Stimulated activated CD4-positive, alpha-beta T cell treated with anti-CD3 and anti-CD28 coated beads, TNF-alpha, amount 100 ng/mL, for 48 hours (primary cell): ENCODE measurements at regions not wholly inside any gene's neighbourhood (a gene's known extent, or its start where the extent isn't known, plus 50 kb on each side); places are given as distances from the start of the nearest gene placed in this dataset.
"Not testable (repeated sequence)": the region's sequence is repeated elsewhere in the genome, so short reads cannot be mapped to it uniquely, and the experiment has no call there.

Experiments
- DNase-seq, 3 donors: peaks; one replicate each; pipeline ENCODE4 v3.0.0-alpha.2; 2020; ENCODE audit warnings: low read depth in 3 of 3

GRCh38 chr15:35209838-35210237 is 124.7 kb upstream of the NANOGP8 start:
- DNase-seq: no peak

DNA sequence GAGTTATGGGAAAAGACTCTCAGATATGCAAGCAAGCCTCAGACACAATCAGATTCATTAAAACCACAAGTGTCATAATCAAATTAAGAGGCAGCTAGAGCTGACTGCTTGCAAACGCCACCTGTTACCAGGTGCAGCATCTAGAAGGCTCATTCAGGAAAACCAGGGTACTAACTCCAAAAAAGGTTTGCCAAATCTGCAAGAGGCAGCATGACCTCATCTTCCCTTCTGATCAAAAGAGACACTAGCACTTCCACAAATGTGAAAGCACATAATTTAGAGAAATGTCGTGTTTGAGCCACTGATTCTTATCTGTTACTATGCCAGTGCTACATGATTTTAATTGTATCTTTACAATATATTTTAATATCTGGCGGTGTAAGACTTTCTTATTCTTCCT is 123.3 kb upstream of the NANOGP8 start:
- DNase-seq: no peak

DNA sequence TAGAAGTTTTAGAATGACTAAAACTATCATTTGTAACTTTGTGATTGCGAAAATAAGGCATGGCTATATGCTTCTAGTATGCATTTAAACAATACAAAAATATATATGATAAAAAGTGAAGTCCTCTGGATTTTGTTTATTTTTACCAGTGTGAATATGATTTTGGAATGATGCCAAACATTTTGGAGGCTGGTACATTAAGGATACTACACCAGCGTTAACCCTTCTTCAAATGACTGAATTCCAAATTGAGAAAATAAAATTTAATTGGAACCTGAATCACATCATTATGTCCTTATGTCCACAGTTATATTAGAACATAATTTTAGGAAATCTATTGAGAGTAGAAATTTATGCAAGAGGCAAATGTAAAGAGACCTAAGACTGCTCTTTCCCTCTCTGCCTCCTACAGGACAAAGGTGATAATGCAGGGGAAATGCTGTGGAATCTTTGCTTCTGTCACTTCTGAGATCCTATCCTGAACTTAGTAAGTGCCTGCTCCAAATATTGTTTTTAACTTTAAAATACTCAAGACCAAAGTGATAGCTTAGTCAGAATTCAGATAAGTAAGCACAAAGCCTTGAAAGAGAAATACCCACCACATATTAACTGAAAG is 121.1 kb upstream of the NANOGP8 start:
- DNase-seq: peak in 1 of 3 donors; percentile 0

- DNase-seq: no peak
Measured at GRCh38 chr15:35198197-35198596, 113.1 kb upstream of the NANOGP8 start.

- no peak for DNase-seq
Measured at GRCh38 chr15:35197754-35198153, 112.7 kb upstream of the NANOGP8 start.

GRCh38 chr15:35197306-35197705 is 112.2 kb upstream of the NANOGP8 start:
- DNase-seq: no peak

DNA sequence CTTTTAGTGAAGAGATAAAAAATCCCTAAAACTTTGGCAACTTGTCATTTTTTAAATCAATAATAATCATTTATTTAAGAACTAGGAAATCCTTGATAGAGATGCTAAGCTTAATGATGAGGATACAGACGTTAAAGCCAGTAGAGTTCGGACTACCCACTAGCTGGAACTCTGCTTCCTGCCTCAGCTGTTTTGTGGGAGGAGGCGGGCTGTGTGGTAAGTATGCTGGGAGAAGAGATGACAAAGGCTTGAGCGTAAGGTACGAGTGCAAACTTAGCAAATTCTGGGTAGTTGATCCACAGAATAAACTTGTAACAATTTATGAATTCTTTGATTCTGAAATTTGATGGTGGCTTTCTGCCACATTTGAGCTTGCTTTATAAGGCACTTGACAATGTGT is 111.2 kb upstream of the NANOGP8 start:
- no peak for DNase-seq

DNA sequence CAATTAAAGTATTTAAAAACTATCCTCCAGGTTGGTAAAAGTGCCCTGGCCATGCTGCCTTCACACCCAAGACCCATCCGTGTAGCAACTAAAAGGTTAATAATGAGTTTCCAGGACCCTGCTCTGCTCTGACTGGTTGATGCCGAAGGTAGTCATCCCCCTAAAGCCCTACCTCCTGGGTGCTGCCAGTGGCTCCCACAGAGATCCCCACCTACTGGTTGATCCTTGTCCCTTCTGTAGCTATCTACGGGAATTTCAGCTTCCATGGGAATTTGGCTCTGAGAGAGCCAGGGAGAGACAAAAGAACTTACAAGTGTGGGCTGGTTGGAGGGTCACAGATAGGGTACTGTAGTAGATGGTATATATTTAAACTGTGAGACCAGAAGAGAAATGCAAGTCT is 110.6 kb upstream of the NANOGP8 start:
- no peak for DNase-seq

DNA sequence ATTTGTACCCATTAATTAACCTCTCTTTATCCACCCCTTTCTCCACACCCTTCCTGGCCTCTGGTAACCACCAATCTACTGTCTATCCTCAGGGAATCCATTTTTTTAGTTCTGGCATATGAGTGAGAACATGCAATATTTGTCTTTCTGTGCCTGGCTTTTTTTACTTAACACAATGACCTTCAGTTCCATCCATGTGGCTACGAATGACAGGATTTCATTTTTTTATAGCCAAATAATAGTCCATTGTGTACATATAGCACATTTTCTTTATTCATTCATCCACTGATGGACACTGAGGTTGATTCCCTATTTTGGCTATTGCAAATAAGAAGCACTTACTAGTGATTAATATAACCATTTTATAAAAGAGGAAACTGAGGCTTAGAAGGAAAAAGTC is 109.9 kb upstream of the NANOGP8 start:
- DNase-seq: no peak

DNA sequence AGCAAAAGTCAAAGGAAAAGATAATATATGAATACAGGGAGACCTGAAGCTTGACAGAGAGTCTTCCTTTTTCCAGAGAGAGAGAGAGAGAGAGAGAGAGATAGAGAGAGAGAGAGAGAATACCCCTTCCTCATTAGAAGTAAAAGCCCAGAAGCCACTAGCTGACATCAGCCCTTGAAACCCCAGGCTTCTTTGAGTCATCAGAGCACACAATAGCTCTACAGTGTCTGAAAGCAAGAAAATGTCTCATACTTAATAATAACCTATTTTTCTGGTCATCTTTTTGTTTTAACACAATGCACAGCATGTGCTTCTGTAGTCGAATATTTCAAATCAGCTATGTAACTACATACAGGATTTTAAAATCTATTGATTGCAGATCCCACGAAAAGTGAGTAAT is 109.2 kb upstream of the NANOGP8 start:
- DNase-seq: no peak

DNA sequence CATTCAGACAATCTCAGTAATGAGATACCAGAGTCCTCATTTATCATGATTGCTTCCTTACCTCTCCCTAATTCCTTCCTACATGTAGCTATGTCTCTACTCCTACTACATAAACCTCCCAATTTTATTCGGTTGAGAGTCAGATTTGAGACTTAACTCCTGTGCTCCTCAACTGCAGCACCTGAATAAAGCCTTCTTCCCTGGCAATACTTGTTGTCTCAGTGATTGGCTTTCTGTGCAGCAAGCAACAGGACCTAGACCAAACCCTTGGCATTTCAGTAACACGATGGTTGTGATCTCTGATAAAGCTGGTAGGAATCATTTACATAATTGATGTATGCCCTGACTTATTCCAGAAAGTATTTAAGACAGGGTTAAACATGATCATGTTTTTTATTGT is 106.7 kb upstream of the NANOGP8 start:
- DNase-seq: no peak

DNA sequence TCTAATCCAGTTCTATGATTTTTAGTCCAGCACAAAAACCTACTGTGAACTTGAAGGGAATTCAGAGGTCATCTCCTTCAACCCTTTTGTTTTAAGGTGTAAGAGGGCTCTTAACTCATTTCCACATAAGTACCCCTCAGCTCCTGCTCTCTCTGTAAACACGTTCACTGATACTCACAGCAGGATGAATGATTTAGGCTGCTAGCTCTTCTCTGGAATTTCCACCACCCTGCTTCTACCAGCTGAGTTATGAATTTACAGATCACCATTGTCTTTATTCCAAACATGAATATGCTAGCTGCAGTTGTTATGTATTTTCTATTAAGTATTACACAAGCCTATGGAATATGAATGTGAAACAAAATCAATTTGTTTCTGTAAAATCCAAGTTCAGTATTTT is 101.3 kb upstream of the NANOGP8 start:
- DNase-seq: no peak

DNA sequence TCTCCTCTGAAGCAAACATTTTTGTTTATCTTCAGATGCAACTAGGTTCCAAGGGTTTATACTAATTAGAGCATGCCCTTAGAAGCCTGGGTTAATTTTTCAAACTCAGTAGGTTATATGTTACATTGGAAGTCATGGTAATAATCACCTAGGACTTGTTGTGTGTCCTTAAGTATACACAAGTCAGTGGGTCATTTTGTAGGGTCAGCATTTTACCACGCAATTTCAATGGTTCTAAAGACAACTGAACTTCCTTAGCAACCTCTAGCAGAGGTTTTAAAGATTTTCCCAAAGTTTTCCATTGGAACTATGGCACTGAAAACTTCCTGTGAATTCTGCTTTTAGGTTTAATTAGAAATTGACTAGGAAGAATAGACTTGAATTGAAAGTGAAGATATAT is 99.6 kb upstream of the NANOGP8 start:
- no peak for DNase-seq

DNA sequence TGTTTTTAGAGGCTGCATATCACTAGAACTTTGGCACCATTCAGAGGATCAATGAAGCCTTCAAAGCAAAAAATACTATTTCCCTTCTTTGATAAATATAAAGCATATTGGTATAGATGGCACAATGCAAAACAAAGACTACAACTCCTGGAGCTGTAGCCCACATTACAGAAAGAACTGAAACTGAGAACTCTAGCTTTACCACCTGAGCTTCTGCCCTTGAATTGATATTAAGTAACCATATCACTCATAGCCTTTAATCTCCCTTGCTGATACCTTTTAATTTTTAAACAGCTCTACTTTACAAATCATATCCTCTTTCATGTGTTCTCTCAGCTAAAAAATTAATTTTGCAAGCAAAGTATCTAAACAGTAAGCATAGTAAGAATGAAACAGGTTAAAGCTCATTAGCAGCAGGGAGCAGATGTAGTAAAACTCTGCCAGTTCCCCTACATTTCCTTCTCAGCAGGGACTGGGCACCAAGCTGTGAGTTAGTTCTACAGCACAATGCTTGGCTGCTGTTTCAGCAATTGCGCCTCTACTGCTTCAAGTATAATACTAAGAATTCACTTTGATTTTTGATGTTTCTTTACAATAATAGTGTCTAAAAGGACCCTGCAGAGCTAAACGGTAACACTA is 97.9 kb upstream of the NANOGP8 start:
- no peak for DNase-seq

DNA sequence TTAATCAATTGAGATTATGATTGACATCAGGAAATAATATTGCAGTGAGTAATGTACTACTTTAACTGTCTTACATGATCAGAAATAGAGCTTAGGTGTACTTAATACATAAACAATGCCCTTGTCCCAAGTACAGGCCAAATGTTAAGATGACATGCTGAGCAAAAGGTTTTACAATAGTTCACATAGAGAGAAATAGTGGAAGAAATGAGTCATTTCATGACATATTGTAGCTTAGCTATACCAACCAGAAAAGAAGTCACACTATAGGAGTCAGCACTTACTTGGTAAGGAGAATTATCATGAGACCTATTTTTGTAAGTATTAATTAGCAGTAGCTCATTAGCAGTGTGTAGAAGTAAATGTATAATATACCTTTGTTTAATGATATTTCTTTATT is 96.4 kb upstream of the NANOGP8 start:
- no peak for DNase-seq

DNA sequence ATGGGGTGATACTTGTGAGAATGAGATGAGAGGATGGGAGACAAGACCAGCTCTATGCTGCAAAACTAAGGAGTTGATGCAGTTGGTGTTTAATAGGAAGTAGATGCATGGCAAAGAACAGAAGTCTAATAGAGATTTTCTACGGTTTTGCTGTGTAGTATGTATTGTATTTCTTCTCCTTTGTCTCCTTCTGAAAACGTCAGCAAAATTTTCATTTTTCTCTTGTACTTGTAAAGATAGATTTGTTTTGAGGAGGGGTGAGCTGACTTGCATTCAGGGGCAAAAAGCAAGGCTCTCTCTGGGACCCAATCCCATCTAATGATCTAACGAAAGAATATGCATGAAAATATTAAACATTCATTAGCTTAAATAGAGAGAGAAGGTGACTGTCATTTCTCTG is 94.6 kb upstream of the NANOGP8 start:
- no peak for DNase-seq

DNA sequence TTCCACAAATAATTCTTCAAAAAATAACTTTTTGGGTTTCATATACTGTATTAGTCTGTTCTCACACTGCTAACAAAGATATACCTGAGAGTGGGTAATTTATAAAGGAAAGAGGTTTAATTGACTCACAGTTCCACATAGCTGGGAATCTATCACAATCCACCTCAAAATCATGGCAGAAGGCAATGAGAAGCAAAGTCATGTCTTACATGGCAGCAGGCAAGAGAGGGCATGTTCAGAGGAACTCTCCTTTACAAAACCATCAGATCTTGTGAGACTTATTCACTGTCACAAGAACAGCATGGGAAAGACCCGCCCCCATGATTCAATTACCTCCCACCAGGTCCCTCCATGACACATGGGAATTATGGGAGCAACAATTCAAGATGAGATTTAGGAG is 93.1 kb upstream of the NANOGP8 start:
- DNase-seq: not testable (repeated sequence)

GRCh38 chr15:35174948-35175347 is 89.9 kb upstream of the NANOGP8 start:
- DNase-seq: no peak

DNA sequence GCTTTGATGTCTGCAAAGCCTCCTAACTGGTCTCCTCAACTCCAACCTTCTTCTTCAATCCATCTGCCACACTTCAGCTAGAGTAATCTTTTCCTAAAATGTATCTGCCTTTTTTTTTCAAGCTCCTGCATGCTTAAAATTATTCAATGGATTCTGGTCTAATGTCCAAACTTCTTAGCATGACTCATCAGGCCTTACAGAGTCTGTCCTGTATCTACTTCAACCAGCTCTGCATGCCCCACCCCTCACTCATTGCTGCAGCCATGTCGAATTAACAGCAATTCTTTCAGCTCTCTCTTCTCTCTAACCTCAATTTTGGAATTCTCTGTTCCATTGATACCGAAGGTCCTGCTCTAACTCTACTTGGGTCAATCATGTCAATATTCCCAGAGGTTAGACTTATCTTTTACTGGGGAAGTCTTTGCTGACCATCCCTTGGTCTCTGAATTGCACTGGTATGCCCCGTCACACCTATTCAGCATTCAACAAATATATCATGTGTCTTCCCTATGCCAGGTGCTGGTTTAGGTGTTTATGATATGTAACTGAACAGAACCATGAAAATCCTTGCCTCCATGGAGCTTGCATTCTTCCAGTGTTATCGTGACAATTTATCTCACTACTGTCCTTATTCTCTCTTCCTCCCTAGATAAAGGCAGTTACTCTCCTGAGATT is 88.5 kb upstream of the NANOGP8 start:
- no peak for DNase-seq

DNA sequence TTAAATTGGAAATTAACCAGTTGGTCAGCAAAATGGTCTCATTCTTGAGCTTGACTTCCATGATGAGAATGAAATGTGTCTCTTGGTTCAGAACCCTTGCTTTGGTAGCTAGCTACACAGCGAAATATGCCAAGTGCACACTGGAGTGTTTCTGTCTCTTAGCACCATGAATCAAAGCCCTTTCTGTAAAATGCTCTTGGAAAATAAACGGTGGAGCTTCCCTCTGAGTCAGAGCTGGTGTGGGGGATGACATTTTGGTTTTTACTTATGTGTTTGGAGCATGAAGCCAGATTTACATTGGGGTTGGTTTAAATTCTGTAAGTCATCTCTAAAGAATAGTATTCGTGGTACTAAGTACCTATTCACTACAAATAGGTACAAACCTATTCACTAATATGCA is 85.1 kb upstream of the NANOGP8 start:
- DNase-seq: no peak

DNA sequence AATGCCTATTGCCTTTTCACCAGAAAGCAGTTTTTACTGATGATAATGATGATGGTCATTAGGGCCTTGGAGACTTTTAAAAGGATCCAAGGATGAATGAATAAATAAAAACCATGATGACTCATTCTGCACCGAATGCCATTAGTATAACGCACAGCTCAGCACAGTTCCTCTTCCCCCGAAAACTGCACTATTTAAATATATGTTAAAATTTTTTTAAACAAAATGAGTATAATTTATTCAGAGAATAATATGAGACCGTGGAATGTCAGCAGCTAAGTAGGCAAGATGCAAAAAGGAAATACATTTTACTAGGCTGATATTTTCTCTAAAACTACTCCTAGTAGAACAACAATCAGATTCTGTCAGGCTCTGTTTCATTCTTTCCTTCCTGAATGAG is 83.4 kb upstream of the NANOGP8 start:
- DNase-seq: no peak

- DNase-seq: no peak
Measured at GRCh38 chr15:35167675-35168074, 82.6 kb upstream of the NANOGP8 start.

- DNase-seq: no peak
Measured at GRCh38 chr15:35166730-35167359, 81.8 kb upstream of the NANOGP8 start.
